A673 (cell line): ENCODE measurements at regions not wholly inside any gene's neighbourhood (a gene's known extent, or its start where the extent isn't known, plus 50 kb on each side); places are given as distances from the start of the nearest gene placed in this dataset.

Experiments used
- BruUV-seq: library from RNA; stranded (reverse); fragments of 400-500 nt; replicated peaks from 2 replicates; lab custom pipeline; 2021; lab: Mats Ljungman, UMichigan
- CTCF ChIA-PET: fragments of 300-600 bp; sonication (Branson Sonifier 250); formaldehyde crosslinking; loops from one replicate; lab custom pipeline; 2022; ENCODE audit warnings: antibody characterized with exemption; lab: Charles Lee
- POLR2A ChIA-PET: fragments of 300-600 bp; sonication (Branson Sonifier 250); formaldehyde crosslinking; loops from one replicate; lab custom pipeline; 2022; ENCODE audit warnings: antibody characterized with exemption; ENCODE audit not compliant: low non-redundant PET; lab: Charles Lee
- DNase-seq: peaks from one replicate; pipeline ENCODE4 v3.0.0-alpha.2; 2015; ENCODE audit warnings: low spot score
- H3K27ac ChIP-seq: fragments of 200-600 bp; sonication (generic); 2 replicates; pipeline ENCODE4 v1.5.1; 2016; ENCODE audit warnings: mixed run types, low read depth, mild to moderate bottlenecking, mixed read lengths, antibody characterized with exemption, low read length; ENCODE audit not compliant: poor library complexity, severe bottlenecking
- H3K27me3 ChIP-seq: fragments of 200-600 bp; sonication (generic); replicated peaks from 2 replicates; pipeline ENCODE4 v1.6.1; 2017; ENCODE audit warnings: mixed run types, low read depth, mild to moderate bottlenecking, mixed read lengths, antibody characterized with exemption, low read length; ENCODE audit not compliant: insufficient read depth, poor library complexity
- H3K36me3 ChIP-seq: fragments of 200-600 bp; sonication (generic); 2 replicates; pipeline ENCODE4 v1.6.1; 2016; ENCODE audit warnings: mixed run types, mild to moderate bottlenecking, mixed read lengths, antibody characterized with exemption, low read length; ENCODE audit not compliant: insufficient read depth, poor library complexity, severe bottlenecking
- H3K4me1 ChIP-seq: fragments of 200-600 bp; sonication (generic); 2 replicates; pipeline ENCODE4 v1.6.1; 2017; ENCODE audit warnings: mixed run types, mild to moderate bottlenecking, mixed read lengths, antibody characterized with exemption, low read length; ENCODE audit not compliant: insufficient read depth, poor library complexity, severe bottlenecking
- H3K4me3 ChIP-seq: fragments of 200-600 bp; sonication (generic); 2 replicates; pipeline ENCODE4 v1.5.1; 2016; ENCODE audit warnings: low read depth, mixed run types, mild to moderate bottlenecking, mixed read lengths, low read length; ENCODE audit not compliant: poor library complexity, severe bottlenecking
- H3K9me3 ChIP-seq: fragments of 200-600 bp; sonication (generic); 2 replicates; pipeline ENCODE4 v1.6.1; 2016; ENCODE audit warnings: mixed run types, low read depth, mild to moderate bottlenecking, mixed read lengths, antibody characterized with exemption, low read length; ENCODE audit not compliant: poor library complexity, severe bottlenecking
- EZH2 ChIP-seq: fragments of 200-600 bp; sonication (generic); IDR thresholded peaks from 2 replicates; pipeline ENCODE4 v1.6.1; 2017; ENCODE audit warnings: borderline replicate concordance, low read depth, mild to moderate bottlenecking, mixed read lengths, antibody characterized with exemption, low read length; ENCODE audit not compliant: poor library complexity, severe bottlenecking
- intact Hi-C: fragments of 100-400 bp; cut with micrococcal nuclease; formaldehyde crosslinking; loops from one replicate; pipeline ENCODE4 v1.10.0; 2022; ENCODE audit not compliant: unreplicated experiment
- TF ChIP-seq, protein P1 (sequence below): fragments of 300-800, 200-600 bp; sonication (generic); conservative IDR thresholded peaks from 2 replicates; pipeline ENCODE4 v1.5.1; 2017; ENCODE audit warnings: low read depth, mild to moderate bottlenecking, antibody characterized with exemption, low read length, moderate library complexity, mixed read lengths

GRCh38 chr4:126969360-126970235, 663.2 kb upstream of the INTU start:
- no TSS peak for BruUV-seq

GRCh38 chr4:126973201-126973600, 659.6 kb upstream of the INTU start:
- intact Hi-C loops, result no loop called here
- DNase-seq, result no peak
- no peak overlapping the region for H3K4me3 ChIP-seq
- CTCF ChIA-PET, result no interaction called here
- no TSS peak for BruUV-seq
- H3K9me3 ChIP-seq, result no peaks in the 10 kb centered on the region
- TF ChIP-seq EZH2, result no peak
- TF ChIP-seq, protein P1, sequence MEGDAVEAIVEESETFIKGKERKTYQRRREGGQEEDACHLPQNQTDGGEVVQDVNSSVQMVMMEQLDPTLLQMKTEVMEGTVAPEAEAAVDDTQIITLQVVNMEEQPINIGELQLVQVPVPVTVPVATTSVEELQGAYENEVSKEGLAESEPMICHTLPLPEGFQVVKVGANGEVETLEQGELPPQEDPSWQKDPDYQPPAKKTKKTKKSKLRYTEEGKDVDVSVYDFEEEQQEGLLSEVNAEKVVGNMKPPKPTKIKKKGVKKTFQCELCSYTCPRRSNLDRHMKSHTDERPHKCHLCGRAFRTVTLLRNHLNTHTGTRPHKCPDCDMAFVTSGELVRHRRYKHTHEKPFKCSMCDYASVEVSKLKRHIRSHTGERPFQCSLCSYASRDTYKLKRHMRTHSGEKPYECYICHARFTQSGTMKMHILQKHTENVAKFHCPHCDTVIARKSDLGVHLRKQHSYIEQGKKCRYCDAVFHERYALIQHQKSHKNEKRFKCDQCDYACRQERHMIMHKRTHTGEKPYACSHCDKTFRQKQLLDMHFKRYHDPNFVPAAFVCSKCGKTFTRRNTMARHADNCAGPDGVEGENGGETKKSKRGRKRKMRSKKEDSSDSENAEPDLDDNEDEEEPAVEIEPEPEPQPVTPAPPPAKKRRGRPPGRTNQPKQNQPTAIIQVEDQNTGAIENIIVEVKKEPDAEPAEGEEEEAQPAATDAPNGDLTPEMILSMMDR, result no peak
- no peak overlapping the region for H3K27ac ChIP-seq
- POLR2A ChIA-PET, result no interaction called here
- no peaks in the 10 kb centered on the region for H3K4me1 ChIP-seq
- no peaks in the 10 kb centered on the region for H3K36me3 ChIP-seq
- H3K27me3 ChIP-seq, result no peaks in the 10 kb centered on the region

More at GRCh38 chr4:126969360-126970235, 663.2 kb upstream of the INTU start:
- intact Hi-C loops, result no loop called here
- Histone ChIP-seq H3K27ac (no peak overlapping the region), H3K36me3 (no peaks in the 10 kb centered on the region), H3K4me1 (peaks cover 21% of the 10 kb centered on the region), H3K27me3 (no peaks in the 10 kb centered on the region), H3K9me3 (no peaks in the 10 kb centered on the region), H3K4me3 (no peak overlapping the region)
- CTCF ChIA-PET, result no interaction called here
- DNase-seq, result no peak
- POLR2A ChIA-PET, result no interaction called here
- TF ChIP-seq EZH2, result no peak
- TF ChIP-seq, protein P1, result no peak

DNA sequence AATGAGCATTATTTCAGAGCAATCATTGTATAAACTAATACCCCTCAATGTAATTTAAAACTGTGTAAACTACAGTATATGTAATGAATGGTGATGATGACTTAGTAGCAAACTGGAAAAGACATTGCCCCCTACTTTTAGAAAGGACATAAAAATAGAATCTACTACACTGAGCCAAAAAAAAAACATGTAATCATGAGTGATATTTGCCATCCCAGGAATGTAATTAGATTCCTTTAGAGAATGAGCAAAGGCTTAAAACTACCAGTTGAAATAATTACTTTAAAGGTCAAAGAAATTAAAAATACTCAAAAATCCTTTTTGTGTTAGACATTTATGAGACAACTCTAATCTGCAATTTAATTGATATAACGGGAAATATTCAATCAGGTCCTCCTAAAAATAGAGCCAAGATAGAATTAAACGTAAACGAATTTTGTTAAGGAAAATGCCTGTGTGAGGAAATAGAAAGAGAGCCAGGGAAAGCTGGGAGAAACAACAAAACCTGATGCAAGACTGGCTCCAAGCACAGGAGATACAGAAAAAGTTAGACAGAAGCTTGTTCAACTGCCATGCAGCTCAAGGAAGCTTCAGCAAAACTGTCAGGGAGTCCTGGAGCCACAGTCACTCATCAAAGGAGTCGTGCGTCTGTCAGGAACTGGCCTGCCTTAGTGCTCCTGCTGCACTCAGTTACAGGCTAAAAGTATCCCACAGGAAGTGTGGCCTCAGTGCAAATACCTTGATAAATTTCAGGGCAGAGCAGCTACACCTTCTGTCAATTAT, 655.7 kb upstream of the INTU start:
- CTCF ChIA-PET, result no interaction called here
- POLR2A ChIA-PET, result no interaction called here
- Histone ChIP-seq H3K4me3 (no peak overlapping the region), H3K4me1 (no peaks in the 10 kb centered on the region), H3K27me3 (no peaks in the 10 kb centered on the region), H3K9me3 (no peaks in the 10 kb centered on the region), H3K27ac (peak overlapping the region; percentile 37), H3K36me3 (no peaks in the 10 kb centered on the region)
- intact Hi-C loops, result no loop called here
- no TSS peak for BruUV-seq
- no peak for DNase-seq
- TF ChIP-seq EZH2, result no peak
- TF ChIP-seq, protein P1, result no peak
